H1 (cell line): ENCODE measurements at regions not wholly inside any gene's neighbourhood (a gene's known extent, or its start where the extent isn't known, plus 50 kb on each side); places are given as distances from the start of the nearest gene placed in this dataset.

Experiments
- CTCF ChIA-PET: fragments of 300-600 bp; sonication (Branson Sonifier 250); formaldehyde crosslinking; loops from one replicate; lab custom pipeline; 2021; ENCODE audit not compliant: partially characterized antibody; lab: Charles Lee
- POLR2A ChIA-PET: fragments of 300-600 bp; sonication (Branson Sonifier 250); formaldehyde crosslinking; loops from one replicate; lab custom pipeline; 2021; ENCODE audit warnings: inconsistent platforms; ENCODE audit not compliant: partially characterized antibody; lab: Charles Lee
- DNase-seq, 2 experiments: peaks; one replicate each; pipeline versions ENCODE4 v3.0.0 to v3.0.0-alpha.2; 2010 to 2022; ENCODE audit warnings: low spot score in 2 of 2, low read depth in 1 of 2, mixed read lengths in 1 of 2
- FAIRE-seq: peaks from 2 replicates; lab custom pipeline; 2011; peaks lifted over from hg19 to GRCh38; lab: Jason Lieb, UNC
- H2AFZ ChIP-seq: 2 replicates; pipeline ENCODE4 v1.8.1; 2012; ENCODE audit warnings: low read length, inconsistent platforms
- H2AK5ac ChIP-seq: 2 replicates; pipeline ENCODE4 v1.6.1; 2013; ENCODE audit warnings: low read depth, low read length
- H2BK120ac ChIP-seq: replicated peaks from 2 replicates; pipeline ENCODE3; 2013; ENCODE audit warnings: low read depth, low read length, inconsistent platforms
- H2BK12ac ChIP-seq: 2 replicates; pipeline ENCODE4 v1.6.1; 2013; ENCODE audit warnings: low read depth, low read length
- H2BK15ac ChIP-seq: 2 replicates; pipeline ENCODE4 v1.6.1; 2013; ENCODE audit warnings: low read length
- H2BK20ac ChIP-seq: 2 replicates; pipeline ENCODE4 v1.6.1; 2013; ENCODE audit warnings: low read length
- H2BK5ac ChIP-seq: 2 replicates; pipeline ENCODE4 v1.6.1; 2013; ENCODE audit warnings: low read depth, low read length
- H3K14ac ChIP-seq: 2 replicates; pipeline ENCODE4 v1.6.1; 2013; ENCODE audit warnings: inconsistent platforms; ENCODE audit not compliant: insufficient read length
- H3K18ac ChIP-seq: 2 replicates; pipeline ENCODE4 v1.6.1; 2013; ENCODE audit warnings: low read length; ENCODE audit errors: extremely low read depth
- H3K23ac ChIP-seq: 2 replicates; pipeline ENCODE4 v1.6.1; 2013; ENCODE audit warnings: inconsistent platforms; ENCODE audit not compliant: insufficient read length
- H3K23me2 ChIP-seq: 2 replicates; pipeline ENCODE4 v1.6.1; 2013; ENCODE audit warnings: low read depth, low read length
- H3K27ac ChIP-seq: 2 replicates; pipeline ENCODE4 v1.6.1; 2011; ENCODE audit warnings: low read depth, low read length, inconsistent platforms
- H3K27me3 ChIP-seq, 4 experiments: replicated peaks in 1 of 4; 1 replicate in 1 of 4; 2 replicates in 3 of 4; pipeline versions ENCODE4 v1.6.1 to v1.8.1; 2011 to 2013; ENCODE audit warnings: low read length in 3 of 4, mild to moderate bottlenecking in 3 of 4, inconsistent platforms in 2 of 4, mixed read lengths in 2 of 4, moderate library complexity in 1 of 4; ENCODE audit not compliant: control insufficient read depth in 3 of 4, insufficient read depth in 3 of 4; ENCODE audit errors: extremely low read depth in 1 of 4
- H3K36me3 ChIP-seq, 4 experiments: 2 replicates each; pipeline versions ENCODE4 v1.6.1 to v1.8.1; 2011 to 2013; ENCODE audit warnings: mild to moderate bottlenecking in 4 of 4, low read length in 3 of 4, moderate library complexity in 2 of 4, control low read depth in 1 of 4, inconsistent platforms in 1 of 4; ENCODE audit not compliant: insufficient read depth in 4 of 4, control insufficient read depth in 2 of 4
- H3K4ac ChIP-seq: replicated peaks from 2 replicates; pipeline ENCODE3; 2013; ENCODE audit warnings: low read length, low read depth, mixed read lengths, inconsistent platforms; ENCODE audit not compliant: insufficient read length
- H3K4me1 ChIP-seq, 4 experiments: replicated peaks in 1 of 4; 1 replicate in 1 of 4; 2 replicates in 3 of 4; pipeline versions ENCODE4 v1.6.1 to v1.8.1; 2011 to 2013; ENCODE audit warnings: low read length in 3 of 4, inconsistent platforms in 2 of 4, mixed read lengths in 1 of 4; ENCODE audit not compliant: insufficient read depth in 4 of 4, control insufficient read depth in 3 of 4
- H3K4me2 ChIP-seq, 2 experiments: 2 replicates each; pipeline versions ENCODE4 v1.6.1 to v1.8.1; 2011 to 2013; ENCODE audit warnings: low read depth in 2 of 2, low read length in 2 of 2, control low read depth in 1 of 2, inconsistent platforms in 1 of 2, mild to moderate bottlenecking in 1 of 2; ENCODE audit not compliant: insufficient read depth in 1 of 2
- H3K4me3 ChIP-seq, 4 experiments: fragments of 200-600, 300-600 bp in 1 of 4; sonication (generic), shearing (Covaris generic), sonication (Bioruptor Twin) in 1 of 4; 2 replicates each; pipeline versions ENCODE4 v1.5.1 to v1.8.1; 2011 to 2016; ENCODE audit warnings: low read length in 4 of 4, low read depth in 3 of 4, control low read depth in 2 of 4, inconsistent platforms in 2 of 4, mild to moderate bottlenecking in 2 of 4, mixed read lengths in 1 of 4, moderate library complexity in 1 of 4; ENCODE audit not compliant: insufficient read depth in 2 of 4; ENCODE audit errors: extremely low read depth in 1 of 4
- H3K56ac ChIP-seq: replicated peaks from 2 replicates; pipeline ENCODE3; 2013; ENCODE audit warnings: low read depth, mild to moderate bottlenecking, mixed read lengths, low read length, inconsistent platforms; ENCODE audit not compliant: insufficient read length
- H3K79me1 ChIP-seq: 2 replicates; pipeline ENCODE4 v1.6.1; 2013; ENCODE audit warnings: low read depth, low read length, control low read depth
- H3K79me2 ChIP-seq, 2 experiments: 2 replicates each; pipeline versions ENCODE4 v1.6.1 to v1.8.1; 2012 to 2013; ENCODE audit warnings: low read length in 2 of 2, mild to moderate bottlenecking in 2 of 2, inconsistent platforms in 1 of 2; ENCODE audit not compliant: insufficient read depth in 2 of 2, control insufficient read depth in 1 of 2
- H3K9ac ChIP-seq, 4 experiments: replicated peaks in 1 of 4; 1 replicate in 1 of 4; 2 replicates in 3 of 4; pipeline versions ENCODE4 v1.6.1 to v1.8.1; 2011 to 2013; ENCODE audit warnings: low read depth in 3 of 4, low read length in 3 of 4, control low read depth in 2 of 4, mild to moderate bottlenecking in 2 of 4, moderate library complexity in 2 of 4, inconsistent platforms in 1 of 4; ENCODE audit errors: extremely low read depth in 1 of 4
- H3K9me3 ChIP-seq, 2 experiments: 2 replicates each; pipeline versions ENCODE4 v1.6.1 to v1.8.1; 2012 to 2013; ENCODE audit warnings: mild to moderate bottlenecking in 2 of 2, moderate library complexity in 2 of 2, control low read depth in 1 of 2, inconsistent platforms in 1 of 2, low read depth in 1 of 2, low read length in 1 of 2, mixed read lengths in 1 of 2; ENCODE audit not compliant: insufficient read depth in 2 of 2
- H4K20me1 ChIP-seq, 2 experiments: replicated peaks in 1 of 2; 2 replicates each; pipeline versions ENCODE3 to v1.8.1; 2011 to 2013; ENCODE audit warnings: inconsistent platforms in 2 of 2, low read length in 2 of 2, mild to moderate bottlenecking in 1 of 2; ENCODE audit not compliant: insufficient read depth in 2 of 2, control insufficient read depth in 1 of 2
- H4K5ac ChIP-seq: 2 replicates; pipeline ENCODE4 v1.6.1; 2013; ENCODE audit warnings: low read length, low read depth, mixed read lengths, inconsistent platforms; ENCODE audit not compliant: insufficient read length
- H4K8ac ChIP-seq: 2 replicates; pipeline ENCODE4 v1.8.0; 2013; ENCODE audit warnings: mild to moderate bottlenecking, moderate library complexity, low read length, inconsistent platforms; ENCODE audit not compliant: insufficient read depth; ENCODE audit errors: extremely low read depth
- H4K91ac ChIP-seq: replicated peaks from 2 replicates; pipeline ENCODE3; 2013; ENCODE audit warnings: low read length, mixed read lengths, inconsistent platforms; ENCODE audit not compliant: insufficient read length
- ASH2L ChIP-seq: fragments of 200-600, 300-600 bp; sonication (generic); IDR thresholded peaks from one replicate; pipeline ENCODE4 v1.7.1; 2017; ENCODE audit warnings: low read length
- CTBP2 ChIP-seq: IDR thresholded peaks from 2 replicates; pipeline ENCODE4 v1.7.0; 2011; ENCODE audit warnings: borderline replicate concordance, mild to moderate bottlenecking, moderate library complexity, mixed read lengths, low read length; ENCODE audit not compliant: insufficient read depth, insufficient read length
- KDM5A ChIP-seq: fragments of 200-600 bp; IDR thresholded peaks from 2 replicates; pipeline ENCODE4 v1.7.1; 2012; ENCODE audit warnings: mild to moderate bottlenecking, low read length, inconsistent platforms, mixed read lengths
- SIRT6 ChIP-seq: IDR thresholded peaks from one replicate; pipeline ENCODE4 v1.7.1; 2012; ENCODE audit warnings: low read length, inconsistent platforms
- WGBS, 2 experiments: shearing (Covaris generic) in 1 of 2; methylation state at CpG; one replicate each; pipeline versions ENCODE4 v1.1.6 to v1.1.7; 2013 to 2015; ENCODE audit warnings: low lambda C conversion rate in 2 of 2, mixed read lengths in 2 of 2, inconsistent platforms in 1 of 2, low coverage in 1 of 2, missing lambda C conversion rate in 1 of 2; ENCODE audit not compliant: insufficient replicate concordance in 2 of 2, insufficient coverage in 1 of 2, insufficient read length in 1 of 2; ENCODE audit errors: extremely low coverage in 1 of 2, missing lambda C conversion rate in 1 of 2; 5-methylcytosine and 5-hydroxymethylcytosine counted together

GRCh38 chr15:63446255-63446654, 58.1 kb upstream of the USP3 start:
- no peak overlapping the region for H3K14ac ChIP-seq
- no peak overlapping the region for H2BK5ac ChIP-seq
- 81% methylated on average over 7 of the region's 7 CpGs; no CpG with 5 or more reads in 1 of the 2 experiments for WGBS, 2 experiments

More at GRCh38 chr15:63446255-63446654, 58.1 kb upstream of the USP3 start:
- ChIA-PET CTCF (interaction anchor here (0.7 to 3.5 kb wide), 8 partner anchors 9 to 1036 kb away, joined by 3 to 24 read pairs (median 4); no protein-coding TSS in a partner anchor), POLR2A (interaction anchor here (1.1 to 2.2 kb wide), 2 partner anchors 9 to 140 kb away, joined by 3 to 5 read pairs; no protein-coding TSS in a partner anchor)
- no peak overlapping the region for H3K27ac ChIP-seq
- H3K23ac ChIP-seq, result no peak overlapping the region
- H2BK120ac ChIP-seq, result no peak overlapping the region
- no peak overlapping the region for H3K4me2 ChIP-seq
- H3K9me3 ChIP-seq, result no peaks in the 10 kb centered on the region
- FAIRE-seq, result no peak
- no peak overlapping the region for H2BK15ac ChIP-seq
- no peak overlapping the region for H4K5ac ChIP-seq
- H3K56ac ChIP-seq, result no peak overlapping the region
- H2AK5ac ChIP-seq, result no peak overlapping the region
- no peaks in the 10 kb centered on the region for H3K23me2 ChIP-seq
- TF ChIP-seq CTBP2, result no peak
- TF ChIP-seq ASH2L, result no peak
- TF ChIP-seq SIRT6, result no peak
- TF ChIP-seq KDM5A, result no peak
- H3K27me3 ChIP-seq, result no peaks in the 10 kb centered on the region
- no peak overlapping the region for H2BK12ac ChIP-seq
- no peak overlapping the region for H2AFZ ChIP-seq
- H4K20me1 ChIP-seq, result no peaks in the 10 kb centered on the region
- no peak overlapping the region for H4K8ac ChIP-seq
- no peak for DNase-seq
- no peak overlapping the region for H3K18ac ChIP-seq
- no peak overlapping the region for H3K9ac ChIP-seq
- H4K91ac ChIP-seq, result no peak overlapping the region
- H3K4ac ChIP-seq, result no peak overlapping the region
- peaks cover 0 to 10% (median 4%) of the 10 kb centered on the region in 4 experiments; a peak in 3 of 7 replicates for H3K4me1 ChIP-seq
- H3K79me1 ChIP-seq, result no peaks in the 10 kb centered on the region
- H3K79me2 ChIP-seq, result no peaks in the 10 kb centered on the region
- H3K36me3 ChIP-seq, result no peaks in the 10 kb centered on the region
- no peak overlapping the region for H2BK20ac ChIP-seq
- no peak overlapping the region for H3K4me3 ChIP-seq
